Epithelial cell of esophagus (primary cell): ENCODE measurements at regions not wholly inside any gene's neighbourhood (a gene's known extent, or its start where the extent isn't known, plus 50 kb on each side); places are given as distances from the start of the nearest gene placed in this dataset.

Experiments used
- DNase-seq: peaks from one replicate; pipeline ENCODE4 v3.0.0; 2010; ENCODE audit warnings: low read depth
- H3K4me3 ChIP-seq: 2 replicates; pipeline ENCODE4 v1.5.1; 2011; ENCODE audit warnings: mild to moderate bottlenecking, low read length, control low read depth
- CTCF ChIP-seq: IDR thresholded peaks from 2 replicates; pipeline ENCODE4 v1.5.1; 2011; ENCODE audit warnings: low read depth, mild to moderate bottlenecking, low read length, control low read depth, inconsistent platforms; ENCODE audit not compliant: insufficient read depth; ENCODE audit errors: missing control alignments

- TF ChIP-seq CTCF: no peak
- no peak for DNase-seq
Observed at GRCh38 chr1:55317673-55318072, 102.5 kb upstream of the USP24 start.

GRCh38 chr1:55316947-55317662 is 101.9 kb upstream of the USP24 start:
- TF ChIP-seq CTCF: no peak
- no peak for DNase-seq

More at GRCh38 chr1:55317673-55318072, 102.5 kb upstream of the USP24 start:
- no peak overlapping the region for H3K4me3 ChIP-seq

GRCh38 chr1:55316502-55316901 is 101.3 kb upstream of the USP24 start:
- H3K4me3 ChIP-seq: no peak overlapping the region
- DNase-seq: no peak
- TF ChIP-seq CTCF: no peak

More at GRCh38 chr1:55316947-55317662, 101.9 kb upstream of the USP24 start:
- H3K4me3 ChIP-seq: no peak overlapping the region

DNA sequence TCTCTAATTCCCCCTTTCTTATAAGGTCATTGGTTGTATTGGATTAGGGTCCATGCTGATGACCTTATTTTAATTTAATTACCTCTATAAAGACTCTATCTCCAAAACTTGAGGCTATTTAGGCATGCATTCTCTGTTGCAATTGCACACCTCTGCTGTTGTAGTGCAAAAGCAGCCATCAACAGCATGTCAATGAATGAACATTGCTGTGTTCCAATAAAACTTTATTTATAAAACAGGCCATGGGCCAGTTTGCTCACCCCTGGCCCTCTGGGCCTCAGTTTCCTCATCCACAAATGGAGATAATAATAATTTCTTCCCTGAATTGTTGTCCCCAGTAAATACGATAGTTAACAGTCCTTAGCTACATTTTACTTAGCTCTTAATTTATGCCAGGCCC is 100.4 kb upstream of the USP24 start:
- no peak for TF ChIP-seq CTCF
- no peak for DNase-seq

GRCh38 chr1:55314740-55315139 is 99.6 kb upstream of the USP24 start:
- no peak overlapping the region for H3K4me3 ChIP-seq
- DNase-seq: peak; percentile 67
- TF ChIP-seq CTCF: no peak

More for the DNA sequence above, 100.4 kb upstream of the USP24 start:
- no peak overlapping the region for H3K4me3 ChIP-seq

DNA sequence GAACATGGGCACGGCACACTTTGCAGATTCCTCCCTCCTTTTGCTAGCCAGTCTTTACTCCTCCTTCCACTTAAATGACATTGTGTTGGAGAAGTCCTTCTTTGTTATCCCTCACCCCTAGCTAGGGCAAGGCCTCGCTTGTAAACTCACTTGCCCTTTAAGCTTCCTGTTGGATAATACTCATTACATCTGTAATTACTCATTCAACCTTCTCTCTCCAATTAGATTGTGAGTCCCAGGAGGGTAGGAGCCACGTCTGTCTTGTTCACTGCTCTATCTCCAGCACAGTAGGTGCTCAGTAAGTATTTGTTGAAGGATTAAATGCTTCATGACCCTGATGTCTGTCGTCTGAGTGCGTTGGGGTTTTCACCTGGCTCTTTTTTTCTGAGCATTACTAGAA is 98.7 kb upstream of the USP24 start:
- no peak for DNase-seq
- no peak for TF ChIP-seq CTCF
- no peak overlapping the region for H3K4me3 ChIP-seq

- H3K4me3 ChIP-seq: no peak overlapping the region
- no peak for DNase-seq
- TF ChIP-seq CTCF: no peak
Observed at GRCh38 chr1:55311979-55312378, 96.8 kb upstream of the USP24 start.
